ENCODE measurements at regions not wholly inside any gene's neighbourhood (a gene's known extent, or its start where the extent isn't known, plus 50 kb on each side); places are given as distances from the start of the nearest gene placed in this dataset.

DNA sequence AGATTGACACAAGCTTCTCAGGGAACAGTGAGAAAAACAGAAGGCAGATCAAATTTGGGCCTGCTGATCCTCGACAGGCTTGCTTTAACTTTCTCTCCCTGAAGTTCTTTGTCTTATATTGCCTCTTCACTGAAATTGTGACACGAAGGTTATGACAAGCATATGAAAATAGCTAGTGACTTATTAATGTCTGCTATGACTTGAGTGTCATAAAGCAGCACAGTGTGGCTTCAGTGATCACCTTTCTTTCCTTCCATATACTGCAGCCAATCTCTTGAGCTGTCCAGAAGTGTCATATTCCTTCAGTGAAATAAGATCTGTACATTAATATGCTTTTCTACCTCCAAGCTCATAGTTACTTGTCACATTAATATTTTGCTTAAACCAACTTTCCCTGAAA, 870.2 kb downstream of the C4orf33 start:
- TF ChIP-seq, protein P1, sequence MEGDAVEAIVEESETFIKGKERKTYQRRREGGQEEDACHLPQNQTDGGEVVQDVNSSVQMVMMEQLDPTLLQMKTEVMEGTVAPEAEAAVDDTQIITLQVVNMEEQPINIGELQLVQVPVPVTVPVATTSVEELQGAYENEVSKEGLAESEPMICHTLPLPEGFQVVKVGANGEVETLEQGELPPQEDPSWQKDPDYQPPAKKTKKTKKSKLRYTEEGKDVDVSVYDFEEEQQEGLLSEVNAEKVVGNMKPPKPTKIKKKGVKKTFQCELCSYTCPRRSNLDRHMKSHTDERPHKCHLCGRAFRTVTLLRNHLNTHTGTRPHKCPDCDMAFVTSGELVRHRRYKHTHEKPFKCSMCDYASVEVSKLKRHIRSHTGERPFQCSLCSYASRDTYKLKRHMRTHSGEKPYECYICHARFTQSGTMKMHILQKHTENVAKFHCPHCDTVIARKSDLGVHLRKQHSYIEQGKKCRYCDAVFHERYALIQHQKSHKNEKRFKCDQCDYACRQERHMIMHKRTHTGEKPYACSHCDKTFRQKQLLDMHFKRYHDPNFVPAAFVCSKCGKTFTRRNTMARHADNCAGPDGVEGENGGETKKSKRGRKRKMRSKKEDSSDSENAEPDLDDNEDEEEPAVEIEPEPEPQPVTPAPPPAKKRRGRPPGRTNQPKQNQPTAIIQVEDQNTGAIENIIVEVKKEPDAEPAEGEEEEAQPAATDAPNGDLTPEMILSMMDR (IDR thresholded peaks at IDR 0.05; ENCODE audit: poor library complexity), result no peak
- TF ChIP-seq EZH2 (IDR thresholded peaks at IDR 0.05; ENCODE audit: borderline replicate concordance), result no peak

Measured in hepatocyte (in vitro differentiated cells).